HG02981 (cell line): ENCODE measurements at regions not wholly inside any gene's neighbourhood (a gene's known extent, or its start where the extent isn't known, plus 50 kb on each side); places are given as distances from the start of the nearest gene placed in this dataset.
A peak's percentile ranks its signal among the peaks of the same experiment; 100 is the strongest.

Source experiments
- ATAC-seq: cut with Tn5 transposase; IDR thresholded peaks from one replicate; pipeline ENCODE4 v1.9.1; 2021; ENCODE audit warnings: mild to moderate bottlenecking, moderate library complexity; ENCODE audit not compliant: unreplicated experiment

DNA sequence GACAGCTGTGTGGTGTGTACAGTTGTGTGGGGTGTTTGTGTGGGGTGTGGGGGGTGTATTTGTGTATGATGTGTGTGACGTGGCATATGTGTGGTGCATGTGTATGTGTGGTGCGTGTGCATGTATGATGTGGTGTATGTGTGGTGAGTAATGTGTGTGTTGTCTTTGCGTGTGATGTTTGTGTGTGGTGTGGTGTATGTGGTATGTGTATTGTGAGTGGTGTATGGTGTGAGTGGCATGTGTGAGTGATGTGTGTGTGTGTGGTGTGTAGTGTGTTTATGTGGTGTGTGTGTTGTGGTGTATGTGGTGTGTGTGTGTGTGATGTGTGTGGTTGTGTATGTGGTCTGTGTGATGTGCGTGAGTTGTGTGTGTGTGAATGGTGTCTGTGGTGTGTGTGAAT lies 191.1 kb downstream of the MELK start:
- ATAC-seq, result no peak

DNA sequence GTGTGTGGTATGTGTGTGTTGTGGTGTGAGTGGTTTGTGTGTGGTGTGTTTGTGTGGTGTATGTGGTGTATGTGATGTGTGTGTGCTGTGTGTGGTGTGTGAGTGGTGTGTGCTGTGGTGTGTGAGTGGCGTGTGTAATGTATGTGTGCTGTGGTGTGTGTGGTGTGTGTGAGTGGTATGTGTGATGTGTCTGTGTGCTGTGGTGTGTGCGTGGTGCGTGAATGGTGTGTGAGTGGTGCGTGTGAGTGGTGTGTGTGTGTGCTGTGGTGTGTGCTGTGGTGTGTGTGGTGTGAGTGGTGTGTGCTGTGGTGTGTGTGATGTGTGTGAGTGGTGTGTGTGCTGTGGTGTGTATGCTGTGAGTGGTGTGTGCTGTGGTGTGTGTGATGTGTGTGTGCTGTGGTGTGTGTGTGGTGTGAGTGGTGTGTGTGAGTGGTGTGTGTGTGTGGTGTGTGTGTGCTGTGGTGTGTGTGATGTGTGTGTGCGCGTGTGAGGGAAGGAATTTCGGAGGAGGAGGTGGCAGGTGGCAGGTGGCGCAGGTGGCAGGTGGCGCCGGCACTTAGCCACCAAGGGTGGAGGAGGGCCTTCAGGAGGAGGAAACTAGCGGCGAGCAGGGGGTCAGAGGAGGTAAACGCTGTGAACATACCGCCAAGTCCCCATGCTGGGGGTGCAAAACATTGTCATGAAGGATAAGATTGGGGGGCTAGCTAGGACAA lies 191.8 kb downstream of the MELK start:
- no peak for ATAC-seq

DNA sequence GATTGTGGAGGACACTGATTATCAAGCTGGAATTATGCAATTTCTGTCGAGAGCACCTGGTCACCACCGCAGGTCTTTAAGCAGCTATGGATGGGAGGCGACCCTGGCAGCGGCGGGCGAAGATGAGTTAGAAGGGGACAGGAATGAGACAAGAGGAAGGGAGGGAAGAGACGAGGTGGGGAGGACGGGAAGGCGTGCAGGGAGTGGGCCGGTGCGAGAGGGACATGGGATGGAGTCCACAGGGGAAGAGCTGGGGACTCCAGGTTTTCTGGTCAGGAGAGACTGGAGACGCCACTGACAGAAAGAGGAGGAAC lies 192.3 kb downstream of the MELK start:
- no peak for ATAC-seq

DNA sequence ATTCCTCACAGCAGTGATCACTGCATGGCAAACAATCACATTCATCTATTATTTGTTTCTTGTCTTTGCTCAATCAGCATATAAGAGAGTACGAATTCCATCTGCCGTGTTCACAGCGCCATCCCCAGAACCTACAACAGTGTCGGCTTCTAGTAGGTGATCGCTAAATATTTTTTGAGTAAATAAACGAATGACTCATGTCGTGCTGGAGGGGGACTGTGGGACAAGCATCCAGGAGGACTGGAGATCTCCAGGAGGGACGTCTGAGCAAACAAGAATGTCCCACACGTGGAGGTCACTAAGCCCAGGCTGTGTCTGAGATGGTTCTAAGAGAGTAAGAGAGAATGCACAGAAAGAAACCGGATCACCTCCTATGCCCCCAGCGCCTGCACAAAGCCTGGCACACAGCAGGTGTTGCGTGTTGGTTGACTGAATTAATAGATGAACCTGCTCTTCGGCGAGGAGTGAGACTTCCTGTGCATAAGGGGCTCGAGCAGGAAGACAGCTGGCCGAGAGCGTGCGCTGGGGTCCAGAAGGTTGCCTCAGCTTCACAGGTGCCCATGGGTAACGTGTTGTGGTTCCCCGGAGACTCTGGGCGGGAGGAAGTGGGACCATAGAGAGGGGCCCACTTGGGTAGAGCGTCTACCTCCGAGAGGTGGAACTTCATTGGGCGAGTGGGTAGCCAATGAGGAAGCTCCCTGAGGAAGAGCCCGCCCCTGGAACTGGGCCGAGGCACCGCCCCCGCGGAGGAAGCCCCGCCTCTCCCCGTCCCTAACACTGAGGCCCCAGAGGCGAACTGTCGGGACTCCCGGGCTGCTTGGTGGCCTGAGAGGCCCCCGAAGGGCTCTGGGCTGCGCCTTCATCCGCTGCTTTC lies 193.0 kb downstream of the MELK start:
- peak; percentile 97 for ATAC-seq

DNA sequence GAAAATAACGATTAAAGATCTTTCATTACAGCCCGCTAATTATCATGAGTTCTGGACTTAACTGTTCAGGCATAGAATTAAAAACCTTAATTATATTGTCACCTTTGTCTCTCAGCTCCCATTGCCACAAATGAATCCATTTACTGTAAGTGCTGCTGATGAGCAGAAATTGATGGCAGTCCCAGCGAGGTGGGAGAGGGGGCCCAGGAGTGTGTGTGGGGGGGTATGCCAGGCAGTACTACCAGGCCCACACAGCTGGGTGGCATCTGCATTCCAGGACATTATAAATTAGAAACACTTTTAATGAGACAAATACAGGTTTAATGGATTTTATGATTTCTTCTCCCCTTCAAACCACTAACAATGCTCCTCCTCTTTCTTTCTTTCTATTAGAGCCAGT lies 196.0 kb downstream of the MELK start:
- ATAC-seq, result no peak

DNA sequence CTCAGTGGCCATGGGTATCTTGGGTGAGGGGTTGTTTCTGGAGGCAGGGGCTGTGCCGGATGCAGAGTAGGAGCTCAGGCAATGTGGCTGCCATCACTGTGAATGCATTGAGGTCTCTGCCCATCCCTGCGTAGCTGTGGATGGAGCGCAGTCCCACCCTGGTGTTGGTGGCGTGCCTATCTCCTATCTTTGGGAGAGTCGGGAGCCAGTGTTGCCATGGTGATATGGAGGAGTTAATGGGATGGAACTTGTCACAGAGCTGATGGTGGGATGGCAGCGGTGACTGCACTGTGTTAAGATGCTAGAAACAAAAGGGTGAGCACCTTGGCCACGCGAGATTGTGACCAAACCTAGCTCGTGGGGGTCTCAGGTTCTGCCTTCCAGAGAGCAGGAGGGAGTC lies 197.3 kb downstream of the MELK start:
- ATAC-seq, result no peak

DNA sequence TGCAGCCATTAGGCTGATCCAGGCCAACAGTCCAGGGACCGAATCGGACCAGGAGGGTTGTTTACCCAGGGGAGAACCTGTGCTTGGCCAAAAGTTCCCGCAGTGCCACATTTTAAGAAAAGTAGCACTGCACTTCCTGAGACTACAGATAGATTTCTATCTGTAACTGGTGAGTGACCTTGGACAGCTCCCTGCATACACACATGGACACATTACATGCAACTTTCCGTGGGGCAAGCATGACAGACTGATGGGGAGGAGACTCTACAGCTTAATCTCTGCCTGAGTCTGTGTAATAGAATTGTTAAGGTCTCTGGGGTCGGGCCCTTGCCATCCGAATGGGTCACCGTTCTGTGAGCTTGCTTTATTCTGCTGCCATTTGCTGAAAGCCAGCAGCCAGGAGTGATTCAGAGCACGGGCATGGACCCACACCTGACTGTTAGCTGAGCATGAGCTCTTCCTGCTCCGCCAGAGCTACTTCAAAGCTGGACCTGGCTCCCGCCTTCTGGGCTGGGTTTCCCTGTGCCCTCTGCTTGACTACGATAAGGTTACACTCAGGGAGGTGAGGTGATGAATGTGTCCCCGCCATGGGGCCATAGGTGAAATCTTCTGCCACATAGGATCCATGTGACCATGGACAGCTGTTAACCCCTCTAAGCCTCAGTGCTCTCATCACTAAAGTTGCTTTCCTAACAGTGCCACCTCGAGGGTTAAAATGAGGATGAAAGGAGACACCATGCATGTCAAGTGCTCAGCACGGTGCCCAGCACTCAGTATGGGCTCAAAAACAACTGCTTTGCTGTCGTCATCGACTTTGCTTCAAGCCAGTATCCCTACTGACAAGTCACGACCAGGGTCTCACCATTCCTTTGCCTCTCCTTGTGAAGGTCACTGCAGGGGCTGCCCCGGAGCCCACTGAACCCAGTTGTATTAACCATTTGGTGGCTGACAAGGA lies 200.0 kb downstream of the MELK start:
- ATAC-seq, result no peak

DNA sequence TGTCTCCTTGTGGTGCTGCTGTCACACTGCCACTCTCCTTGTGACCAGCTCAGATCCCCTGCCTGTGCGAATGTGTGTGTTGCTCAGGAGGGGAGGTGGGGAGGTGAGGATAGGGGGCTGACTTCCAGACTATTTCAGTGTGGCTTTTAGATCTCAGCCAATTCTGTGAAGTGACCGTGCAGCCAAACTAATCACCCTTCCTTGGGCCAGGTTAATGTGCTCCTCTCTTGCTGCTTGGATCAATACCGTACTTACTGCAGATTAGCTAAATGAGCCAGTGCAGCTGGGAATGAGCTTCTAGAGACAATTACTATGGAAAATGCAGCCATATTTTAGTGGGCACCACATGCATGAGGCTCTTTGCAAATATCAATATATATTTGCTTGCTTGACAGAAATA lies 206.0 kb downstream of the MELK start:
- ATAC-seq, result no peak

DNA sequence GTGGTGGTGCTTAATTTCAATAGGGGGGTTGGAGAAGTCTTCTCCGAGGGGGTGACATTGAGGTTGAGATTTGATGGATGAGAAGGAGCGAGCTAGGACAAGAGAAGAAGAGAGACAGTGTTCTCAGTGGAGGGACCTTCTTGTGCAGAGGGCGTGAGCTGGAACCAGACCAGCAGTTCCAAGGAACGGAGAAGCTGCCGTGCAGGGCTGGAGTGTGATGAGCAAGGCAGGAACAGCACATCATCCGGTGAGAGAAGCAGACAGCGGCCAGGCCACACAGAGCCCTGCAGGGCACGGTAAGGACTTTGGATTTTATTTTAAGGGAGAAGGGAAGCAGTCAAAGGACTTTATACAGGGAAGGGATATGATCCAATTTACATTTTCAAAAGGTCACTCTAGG lies 206.9 kb downstream of the MELK start:
- no peak for ATAC-seq

DNA sequence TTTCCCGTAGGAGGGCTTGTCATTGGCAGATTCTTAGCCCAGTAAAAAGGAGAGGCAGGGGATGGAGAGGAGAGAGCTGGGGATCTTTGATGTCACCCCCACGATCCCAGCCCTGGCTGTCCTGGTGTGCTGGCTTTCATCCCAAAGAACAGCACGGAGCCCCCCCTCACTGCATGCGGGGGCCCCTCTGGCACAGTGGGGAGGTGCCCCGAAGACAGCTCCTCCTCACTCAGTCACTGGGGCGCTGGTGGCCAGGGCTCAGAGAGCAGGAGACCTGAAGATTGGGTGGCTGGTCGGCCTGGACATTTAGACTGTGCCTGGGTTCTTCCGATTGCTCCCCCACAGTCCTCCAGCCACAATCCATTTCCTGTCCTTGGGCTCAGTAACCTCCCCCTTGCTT lies 207.5 kb downstream of the MELK start:
- no peak for ATAC-seq

DNA sequence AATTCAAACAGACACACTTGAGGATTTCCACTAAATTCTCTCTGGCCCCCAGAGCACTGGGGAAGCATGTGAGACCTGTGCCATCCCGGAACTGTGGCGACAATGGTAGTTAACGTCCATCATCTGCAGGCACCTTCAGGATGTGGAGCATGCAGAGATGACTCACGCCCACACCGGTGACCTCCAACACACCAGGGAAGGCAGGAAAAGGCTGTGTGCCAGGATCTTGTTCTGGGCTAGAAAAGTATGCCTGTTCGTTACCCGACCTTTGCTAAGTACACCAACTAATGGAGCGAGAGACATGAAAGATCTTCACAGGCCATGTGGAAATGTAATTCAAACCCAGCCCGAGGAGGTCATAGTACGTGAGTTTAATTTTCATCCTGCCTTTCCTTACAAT lies 208.8 kb downstream of the MELK start:
- no peak for ATAC-seq
